Daoy (cell line): ENCODE measurements at regions not wholly inside any gene's neighbourhood (a gene's known extent, or its start where the extent isn't known, plus 50 kb on each side); places are given as distances from the start of the nearest gene placed in this dataset.
"Not testable (repeated sequence)": the region's sequence is repeated elsewhere in the genome, so short reads cannot be mapped to it uniquely, and the experiment has no call there.

Experiments
- DNase-seq: peaks from one replicate; pipeline ENCODE4 v3.0.0-alpha.2; 2015; ENCODE audit warnings: low read depth

DNA sequence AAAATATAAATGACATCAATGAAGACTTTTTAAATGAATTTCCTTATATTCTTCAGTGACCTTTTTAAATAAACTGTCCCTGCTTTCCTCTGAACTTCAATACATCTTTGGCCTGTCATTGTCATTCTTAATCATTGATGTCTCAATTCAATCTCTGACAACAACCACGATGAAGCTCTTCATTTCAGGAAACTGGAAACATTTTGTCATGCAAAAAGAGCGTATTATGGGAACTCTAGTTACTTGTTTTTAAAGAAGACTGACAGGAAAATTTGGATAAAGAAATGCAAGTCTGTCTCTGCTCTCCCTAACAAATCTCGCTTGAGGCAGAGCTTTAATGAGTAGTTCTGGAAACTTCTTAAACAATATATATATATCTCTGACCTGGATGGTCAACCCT, 535.8 kb upstream of the ADGRL2 start:
- DNase-seq = no peak

DNA sequence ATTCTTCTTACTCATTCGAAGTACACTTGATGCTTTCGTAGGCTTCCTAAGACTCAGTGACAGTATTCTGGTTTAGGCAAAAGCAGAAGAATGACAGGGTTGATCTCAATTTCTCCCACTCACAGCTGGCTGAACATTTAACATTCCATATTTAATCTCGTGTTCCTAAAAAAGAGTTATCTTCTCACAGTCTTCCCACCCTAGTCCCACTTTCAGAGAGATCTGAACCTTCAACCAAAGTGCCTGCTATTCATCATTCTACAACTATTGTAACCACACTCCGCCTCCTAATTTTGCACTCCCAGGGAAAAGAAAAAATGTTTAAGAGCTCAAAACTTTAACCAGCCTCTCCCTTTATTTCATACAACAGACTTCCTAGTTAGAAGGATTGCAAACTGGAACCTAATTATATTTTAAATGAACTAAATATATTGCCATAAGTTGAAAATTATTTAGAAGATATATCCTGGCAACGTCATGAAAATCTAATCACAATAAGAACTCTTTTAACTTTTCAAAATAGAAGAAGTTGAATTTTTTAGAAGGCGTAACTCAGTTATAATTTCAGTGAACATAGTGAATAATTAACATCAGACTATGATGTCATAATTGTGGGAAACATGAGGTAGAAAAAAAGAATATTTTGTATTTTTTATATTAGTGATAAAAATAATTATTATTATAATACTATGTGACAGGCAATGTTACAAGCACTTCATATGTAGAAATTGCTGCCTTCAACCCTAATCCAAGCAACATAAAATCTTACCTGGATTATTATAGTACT, 540.9 kb upstream of the ADGRL2 start:
- no peak for DNase-seq

DNA sequence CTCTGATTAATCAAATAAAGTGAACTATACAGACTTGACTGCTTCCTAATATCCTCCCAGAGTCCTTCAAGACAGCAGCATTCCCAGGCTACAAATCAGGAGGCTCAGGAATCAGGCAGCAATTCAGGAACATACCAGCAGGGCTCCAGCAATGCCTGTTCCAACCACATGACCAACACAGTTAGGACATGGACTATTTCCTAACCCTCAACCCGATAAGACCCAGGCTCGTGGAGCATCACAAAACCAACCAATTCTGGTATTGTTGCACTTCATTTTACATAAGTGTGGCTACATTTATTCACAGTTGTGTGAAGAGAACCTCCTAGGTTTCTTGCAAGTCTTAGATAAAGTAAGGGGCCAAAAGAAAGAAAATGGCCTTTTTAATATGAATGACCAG, 546.2 kb upstream of the ADGRL2 start:
- DNase-seq = peak; percentile 20

DNA sequence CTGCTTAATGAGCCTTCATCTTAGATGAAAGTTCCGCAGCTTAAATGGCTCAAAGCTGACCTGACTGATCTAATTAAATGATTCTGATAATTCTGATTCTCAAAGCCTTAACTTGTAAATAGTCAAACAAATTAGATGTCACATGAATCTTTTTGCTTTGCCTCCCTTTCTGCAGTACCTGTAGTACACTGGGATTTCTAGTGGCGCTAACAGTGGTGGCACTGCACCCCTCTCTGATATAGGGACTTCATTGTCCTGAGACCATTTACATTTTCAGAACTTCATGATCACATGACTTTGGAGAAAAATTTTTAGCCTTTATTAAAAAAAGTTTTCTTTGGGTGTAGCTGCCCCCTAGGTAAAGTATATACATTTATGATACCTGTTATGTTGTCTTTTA, 546.7 kb upstream of the ADGRL2 start:
- no peak for DNase-seq

DNA sequence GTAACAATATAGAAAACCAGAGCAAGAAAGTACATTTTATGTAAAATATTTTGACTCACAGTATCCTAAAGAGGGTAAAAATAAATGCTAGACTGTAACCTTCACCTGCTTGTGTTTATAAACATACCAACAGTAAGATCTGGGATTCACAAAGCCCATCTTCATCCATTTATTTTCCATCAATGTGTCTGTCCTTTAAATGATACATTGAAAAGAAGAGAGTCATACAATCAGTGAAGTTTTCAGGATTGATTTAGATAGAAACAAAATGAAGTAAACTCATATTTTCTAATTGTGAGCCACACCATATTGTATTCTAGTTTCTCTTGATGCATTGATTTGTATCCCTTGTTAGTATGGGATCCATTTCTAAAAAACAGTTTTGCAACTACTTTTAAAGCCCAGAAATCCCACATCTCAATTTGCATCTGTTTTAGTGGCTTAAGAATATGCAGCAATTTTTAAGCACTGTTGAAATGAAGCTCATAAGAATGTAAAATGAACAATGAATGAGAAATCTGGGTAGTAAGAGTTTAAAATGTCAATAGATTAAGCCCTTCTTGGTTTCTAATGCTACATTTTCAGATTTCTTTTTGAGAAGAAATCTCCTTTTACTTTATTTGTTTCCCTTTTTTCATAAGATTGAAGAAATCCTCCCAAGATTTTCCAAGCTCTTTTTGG, 548.1 kb upstream of the ADGRL2 start:
- DNase-seq = no peak

DNA sequence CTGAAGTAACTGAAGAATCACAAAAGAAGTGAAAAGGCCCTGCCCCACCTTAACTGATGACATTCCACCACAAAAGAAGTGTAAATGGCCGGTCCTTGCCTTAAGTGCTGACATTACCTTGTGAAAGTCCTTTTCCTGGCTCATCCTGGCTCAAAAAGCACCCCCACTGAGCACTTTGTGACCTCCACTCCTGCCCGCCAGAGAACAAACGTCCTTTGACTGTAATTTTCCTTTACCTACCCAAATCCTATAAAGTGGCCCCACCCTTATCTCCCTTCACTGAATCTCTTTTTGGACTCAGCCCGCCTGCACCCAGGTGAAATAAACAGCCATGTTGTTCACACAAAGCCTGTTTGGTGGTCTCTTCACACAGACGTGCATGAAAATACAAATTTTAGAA, 549.9 kb upstream of the ADGRL2 start:
- not testable (repeated sequence) for DNase-seq

DNA sequence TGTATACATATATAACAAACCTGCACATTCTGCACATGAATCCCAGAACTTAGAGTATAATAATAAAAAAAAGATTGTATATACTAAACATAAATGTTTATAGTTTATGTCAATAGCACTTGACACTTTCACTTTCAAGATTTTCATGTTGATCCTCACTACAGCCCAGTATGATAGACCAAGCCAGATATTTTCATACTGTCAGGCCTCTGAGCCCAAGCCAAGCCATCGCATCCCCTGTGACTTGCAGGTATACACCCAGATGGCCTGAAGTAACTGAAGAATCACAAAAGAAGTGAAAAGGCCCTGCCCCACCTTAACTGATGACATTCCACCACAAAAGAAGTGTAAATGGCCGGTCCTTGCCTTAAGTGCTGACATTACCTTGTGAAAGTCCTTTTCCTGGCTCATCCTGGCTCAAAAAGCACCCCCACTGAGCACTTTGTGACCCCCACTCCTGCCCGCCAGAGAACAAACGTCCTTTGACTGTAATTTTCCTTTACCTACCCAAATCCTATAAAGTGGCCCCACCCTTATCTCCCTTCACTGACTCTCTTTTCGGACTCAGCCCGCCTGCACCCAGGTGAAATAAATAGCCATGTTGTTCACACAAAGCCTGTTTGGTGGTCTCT, 555.5 kb upstream of the ADGRL2 start:
- not testable (repeated sequence) for DNase-seq

DNA sequence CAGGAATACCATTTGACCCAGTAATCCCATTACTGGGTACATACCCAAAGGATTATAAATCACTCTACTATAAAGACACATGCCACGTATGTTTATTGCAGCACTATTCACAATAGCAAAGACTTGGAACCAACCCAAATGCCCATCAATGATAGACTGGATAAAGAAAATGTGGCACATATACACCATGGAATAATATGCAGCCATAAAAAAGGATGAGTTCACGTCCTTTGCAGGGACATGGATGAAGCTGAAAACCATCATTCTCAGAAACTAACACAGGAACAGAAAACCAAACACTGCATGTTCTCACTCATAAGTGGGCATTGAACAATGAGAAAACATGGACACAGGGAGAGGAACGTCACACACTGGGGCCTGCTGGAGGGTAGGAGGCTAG, 556.1 kb upstream of the ADGRL2 start:
- DNase-seq = not testable (repeated sequence)

DNA sequence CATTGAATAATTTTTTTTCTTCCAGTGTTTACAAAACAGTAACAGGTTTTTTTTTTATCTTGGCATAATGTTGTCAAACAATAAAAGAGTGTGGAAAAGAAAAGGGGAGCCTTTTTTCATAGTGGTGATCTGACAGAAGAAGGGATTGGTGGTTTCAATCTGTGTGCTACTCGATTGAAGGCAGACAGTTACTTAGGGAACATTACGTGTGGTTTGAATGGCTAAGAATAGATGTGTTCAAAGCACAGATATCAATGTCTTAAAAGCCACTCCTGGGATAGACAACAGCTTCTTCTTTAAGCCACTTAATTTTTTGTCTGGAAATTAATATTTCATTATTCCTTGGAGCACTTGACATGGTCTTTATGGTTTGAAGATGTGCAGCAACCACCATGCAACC, 558.6 kb upstream of the ADGRL2 start:
- DNase-seq = no peak

DNA sequence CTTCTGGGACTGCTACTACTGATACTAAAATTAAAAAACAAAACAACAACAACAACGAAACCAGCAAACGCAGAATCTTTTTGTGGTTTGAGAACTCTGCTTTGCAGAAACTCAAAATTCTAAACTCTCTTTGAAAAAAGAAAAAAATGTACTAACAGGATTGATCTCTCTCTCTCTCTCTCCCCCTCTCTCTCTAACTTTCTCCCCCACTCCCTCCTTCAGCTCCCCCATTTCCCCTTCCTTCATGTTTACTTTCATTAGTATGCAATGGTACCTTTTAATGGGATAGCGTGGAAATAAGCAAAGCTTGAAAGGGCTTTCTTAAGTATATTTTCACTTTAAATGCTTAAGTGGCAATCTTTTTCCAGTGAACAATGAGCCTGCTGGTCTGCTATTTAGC, 562.6 kb upstream of the ADGRL2 start:
- DNase-seq = no peak

DNA sequence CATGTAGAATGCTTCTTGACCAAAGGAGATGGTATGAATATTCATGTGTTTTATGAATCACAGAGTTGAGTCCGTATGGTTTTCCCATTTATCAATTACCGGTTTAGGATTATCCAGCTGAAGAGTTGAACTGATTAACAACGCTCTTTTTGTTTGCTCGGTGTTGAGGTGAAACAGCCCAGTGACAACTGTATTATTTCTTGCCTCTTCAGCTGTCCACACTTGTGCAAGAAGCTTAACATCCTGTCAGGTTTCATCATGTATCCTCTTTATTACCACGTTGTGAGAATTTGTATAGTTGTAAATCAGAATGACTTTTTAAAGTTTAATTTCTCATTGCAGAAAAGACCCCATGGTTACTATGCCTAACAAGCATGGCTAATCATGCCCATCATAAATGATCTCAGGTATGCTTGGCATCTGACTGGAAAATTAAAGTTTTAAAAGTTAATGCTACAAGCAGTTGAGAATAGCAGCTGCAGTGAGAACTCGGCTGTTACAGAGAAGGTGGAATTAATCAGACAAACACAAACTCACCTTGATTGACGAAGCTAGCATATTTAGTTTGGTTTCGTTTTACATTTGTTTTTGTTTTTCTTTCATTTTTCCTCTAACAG, 563.2 kb upstream of the ADGRL2 start:
- DNase-seq = no peak

DNA sequence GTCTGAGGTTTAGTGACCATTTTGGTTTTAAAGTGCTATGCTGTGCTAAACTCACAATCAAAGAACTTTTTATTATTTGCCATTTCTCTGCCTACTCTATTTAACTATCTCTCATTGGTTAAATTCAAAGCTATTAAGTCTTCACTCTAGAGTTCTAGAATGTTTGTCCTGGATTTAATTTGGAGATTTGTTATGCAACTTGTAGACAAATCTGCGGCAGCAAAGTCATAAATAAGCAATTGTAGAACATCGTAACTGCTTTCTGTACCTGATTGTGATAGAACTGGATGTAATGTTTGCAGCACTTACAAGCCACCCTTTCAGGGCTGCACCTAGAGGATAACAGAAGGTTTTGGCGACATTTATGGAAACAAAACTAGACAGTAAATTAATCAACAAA, 566.5 kb upstream of the ADGRL2 start:
- no peak for DNase-seq

DNA sequence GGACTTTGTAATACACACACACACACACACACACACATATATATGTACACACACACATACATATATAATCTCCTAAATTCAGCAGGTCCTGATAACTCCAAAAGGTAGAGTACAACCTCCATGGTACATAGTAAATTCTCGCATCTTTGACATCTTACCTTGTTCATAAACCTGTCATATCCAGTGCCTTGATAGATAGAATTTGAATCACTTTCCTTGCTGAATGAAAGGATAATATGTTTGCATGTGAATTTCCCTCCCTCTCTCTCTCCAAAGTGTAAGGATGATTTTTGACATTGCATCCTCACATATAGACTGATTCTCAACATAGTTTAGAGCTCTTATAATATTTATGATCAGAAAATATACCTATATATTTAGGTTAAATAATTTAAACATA, 567.1 kb upstream of the ADGRL2 start:
- DNase-seq = no peak

DNA sequence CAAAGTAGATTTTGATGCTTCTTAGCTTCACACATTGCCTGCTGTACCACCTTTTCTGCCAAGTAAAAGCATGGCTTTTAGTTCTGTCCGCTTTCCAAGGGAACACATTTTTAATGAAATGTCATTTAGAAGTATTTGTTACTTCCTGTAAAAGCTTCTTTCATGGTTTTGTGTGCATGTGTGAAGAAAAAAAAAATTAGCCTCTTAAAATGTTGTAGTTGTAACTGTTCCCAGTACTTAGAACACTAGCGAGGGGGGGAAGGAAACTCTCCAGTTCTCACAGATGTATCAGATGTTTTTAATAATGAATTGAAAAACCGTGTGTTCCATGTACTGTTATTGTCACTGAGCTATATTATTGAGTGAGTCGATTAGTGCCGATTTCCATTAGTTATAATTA, 568.3 kb upstream of the ADGRL2 start:
- no peak for DNase-seq

DNA sequence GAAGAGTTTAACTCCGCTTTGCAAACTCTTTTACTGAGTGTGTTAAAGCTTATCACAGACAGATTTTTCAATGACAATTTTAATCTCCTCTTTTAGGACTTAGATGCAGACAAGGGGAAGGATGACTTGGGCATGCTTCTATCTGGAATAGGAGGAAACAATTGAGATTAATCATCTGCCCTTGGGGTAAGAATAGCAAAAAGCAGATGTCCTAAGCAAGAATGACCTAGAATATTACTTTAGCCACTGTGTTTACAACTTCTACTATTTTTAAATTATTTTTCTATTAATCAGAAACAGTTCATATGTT, 569.0 kb upstream of the ADGRL2 start:
- DNase-seq = peak; percentile 18

DNA sequence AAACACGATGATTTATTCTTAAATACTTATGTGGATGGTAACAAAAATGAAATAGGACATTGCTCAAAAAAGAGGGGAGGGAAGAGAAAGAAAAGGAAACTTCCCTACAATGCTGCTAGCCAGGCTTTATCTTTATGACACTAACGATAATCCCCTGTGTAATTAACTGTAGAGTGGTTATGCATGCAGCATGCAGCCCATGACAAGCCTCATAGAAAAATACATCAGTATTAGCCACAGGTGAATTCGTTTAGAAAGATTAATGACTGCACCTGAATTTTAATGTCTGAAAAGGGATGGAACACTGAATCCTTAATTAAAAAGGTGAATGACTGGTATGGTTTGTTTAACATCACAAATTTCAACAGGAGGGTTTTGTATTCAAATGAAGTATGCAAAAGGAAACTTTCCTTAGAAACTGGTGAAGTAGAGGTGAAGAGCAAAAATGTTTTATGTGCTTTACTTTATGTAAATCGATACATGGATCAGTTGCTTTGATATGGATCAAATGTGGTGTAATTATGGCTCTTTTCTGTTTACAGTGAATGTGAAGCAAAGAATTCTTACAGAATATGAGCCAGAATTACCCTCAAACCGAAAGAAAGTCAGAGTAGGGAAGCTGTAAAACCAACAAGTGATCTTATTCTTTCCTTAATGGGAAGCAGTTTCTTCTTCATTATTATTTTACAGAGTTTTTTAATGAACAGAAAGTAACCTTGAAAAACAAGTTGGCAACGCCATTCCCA, 569.6 kb upstream of the ADGRL2 start:
- no peak for DNase-seq

DNA sequence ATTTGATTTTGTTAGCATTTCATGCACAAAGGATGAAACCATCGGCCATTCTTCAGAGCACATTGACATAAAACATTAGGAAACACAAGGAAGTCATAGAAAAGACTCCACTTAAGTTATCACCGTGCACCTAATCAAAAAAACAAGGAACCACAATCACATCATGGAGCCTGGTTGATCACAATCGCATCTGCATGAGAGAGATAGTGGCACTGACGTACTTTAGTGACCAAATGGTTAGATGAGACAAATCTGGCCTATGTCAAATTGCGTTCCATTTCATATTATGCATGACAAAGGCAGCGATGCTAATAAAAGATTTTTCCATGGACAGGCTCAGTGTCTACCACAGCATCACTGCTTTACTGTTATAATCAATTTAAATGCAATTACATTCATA, 571.8 kb upstream of the ADGRL2 start:
- no peak for DNase-seq

DNA sequence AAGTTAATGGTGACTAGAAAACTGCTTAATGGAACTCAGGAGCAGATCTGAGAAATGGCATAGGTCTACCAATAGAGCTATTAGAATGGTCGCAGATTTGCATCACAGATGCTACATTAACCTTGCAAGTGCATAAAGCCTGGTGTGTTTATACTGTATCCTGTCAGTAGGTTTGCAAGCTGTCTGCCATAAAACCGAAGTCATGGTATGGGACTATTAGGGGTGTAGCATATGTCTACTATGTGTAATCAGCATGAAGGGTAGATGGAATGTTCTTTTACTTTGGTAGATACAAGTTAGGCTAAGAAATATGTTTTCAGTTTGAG, 574.2 kb upstream of the ADGRL2 start:
- DNase-seq = no peak

DNA sequence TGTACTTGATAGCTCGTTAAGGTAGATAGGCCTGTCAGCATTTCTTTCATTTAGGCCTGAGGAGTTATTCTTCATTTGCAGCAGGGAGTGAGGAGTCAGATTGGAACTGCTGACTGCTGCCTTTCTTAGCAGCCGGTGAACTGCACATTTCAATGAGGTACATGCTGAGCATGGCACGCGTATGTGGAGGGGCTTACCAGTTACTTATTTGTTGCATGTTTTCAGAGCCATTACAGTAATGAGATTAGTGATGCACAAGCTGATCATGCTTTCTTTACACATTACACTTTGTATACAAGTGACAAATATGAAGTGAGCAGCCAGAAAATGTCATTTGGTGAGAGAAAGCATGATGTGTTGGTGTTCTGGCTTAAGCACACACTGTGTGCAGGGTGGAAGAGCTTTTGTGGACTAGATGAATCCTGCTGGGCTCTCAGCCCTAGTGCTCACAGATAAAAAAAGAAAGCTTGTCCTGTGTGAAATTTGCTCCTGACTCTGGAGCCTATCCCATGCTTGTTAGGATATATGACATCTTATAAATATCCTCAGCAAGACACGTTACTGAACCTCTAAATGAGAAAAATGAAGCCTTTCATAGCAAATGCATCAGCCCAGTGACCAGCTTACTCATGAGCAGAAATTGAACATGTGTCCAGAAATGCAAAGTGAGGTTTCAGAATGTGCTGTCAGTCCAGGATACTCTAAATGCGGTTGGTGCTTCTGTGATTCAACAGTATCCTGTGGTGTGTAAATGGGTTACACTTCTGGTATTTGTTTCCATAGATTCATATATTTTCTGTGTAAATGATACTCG, 574.7 kb upstream of the ADGRL2 start:
- DNase-seq = no peak

DNA sequence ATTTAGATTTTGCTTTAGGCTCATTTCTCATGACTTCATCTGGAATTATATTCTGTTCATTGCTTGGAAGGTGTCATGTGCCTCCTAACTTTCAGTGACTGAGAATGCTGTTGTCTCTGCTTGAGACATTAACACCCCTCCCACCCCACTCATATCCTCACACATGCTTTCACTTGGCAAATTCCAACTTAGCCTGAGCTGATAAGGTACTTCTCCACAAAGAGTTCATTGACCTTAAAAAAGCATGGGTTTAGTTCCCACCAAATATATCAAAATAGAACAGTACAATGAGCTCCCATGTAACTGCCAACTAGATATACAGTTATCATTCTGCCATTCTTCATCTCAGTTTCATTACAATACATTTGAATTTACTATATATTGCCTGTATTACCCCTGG, 576.5 kb upstream of the ADGRL2 start:
- DNase-seq = no peak

DNA sequence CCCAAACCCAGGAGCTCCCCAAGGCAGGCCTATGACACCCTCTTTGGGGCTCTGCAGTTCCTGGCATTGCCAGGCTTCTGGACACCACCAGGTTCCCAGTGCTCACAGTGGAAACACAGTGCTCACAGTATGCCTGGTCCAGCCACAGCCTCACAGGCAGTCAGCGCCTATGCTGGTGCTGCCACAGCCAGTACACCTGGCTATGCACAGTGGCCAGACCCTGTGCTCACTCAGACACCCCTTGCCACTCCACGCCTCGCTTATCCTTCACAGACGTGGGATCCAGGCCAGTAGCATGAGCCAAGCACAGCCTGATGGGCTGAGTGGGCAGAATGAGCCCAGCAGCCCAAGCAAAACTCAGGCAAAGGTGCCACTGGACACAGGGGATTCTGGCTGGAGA, 579.2 kb upstream of the ADGRL2 start:
- DNase-seq = no peak
